Activated CD4-positive, alpha-beta T cell treated with anti-CD3 and anti-CD28 coated beads, Interleukin-2, amount 10 ng/mL, durations not matched to agents 7 days and 5 days (primary cell): ENCODE measurements at regions not wholly inside any gene's neighbourhood (a gene's known extent, or its start where the extent isn't known, plus 50 kb on each side); places are given as distances from the start of the nearest gene placed in this dataset.

Experiments used
- CTCF ChIA-PET: fragments of 350-600 bp; sonication (Branson Sonifier 250); formaldehyde crosslinking; loops from one replicate; lab custom pipeline; 2021; ENCODE audit warnings: antibody characterized with exemption; lab: Charles Lee
- POLR2A ChIA-PET: fragments of 350-600 bp; sonication (Branson Sonifier 250); formaldehyde crosslinking; loops from one replicate; lab custom pipeline; 2021; ENCODE audit warnings: antibody characterized with exemption; lab: Charles Lee
- DNase-seq: peaks from one replicate; pipeline ENCODE4 v3.0.0-alpha.2; 2020
- H3K27ac Mint-ChIP-seq: one replicate; pipeline ENCODE4 v1.8.0; 2021; ENCODE audit warnings: mild to moderate bottlenecking, moderate library complexity, mixed read lengths
- H3K27me3 Mint-ChIP-seq: one replicate; pipeline ENCODE4 v1.8.0; 2021; ENCODE audit warnings: mixed read lengths
- H3K36me3 Mint-ChIP-seq: one replicate; pipeline ENCODE4 v1.8.0; 2021; ENCODE audit warnings: low read depth, mixed read lengths
- H3K4me1 Mint-ChIP-seq: one replicate; pipeline ENCODE4 v1.8.0; 2021; ENCODE audit warnings: mixed read lengths
- H3K4me3 Mint-ChIP-seq: one replicate; pipeline ENCODE4 v1.8.0; 2021; ENCODE audit warnings: mild to moderate bottlenecking, moderate library complexity, mixed read lengths
- H3K9me3 Mint-ChIP-seq: one replicate; pipeline ENCODE4 v1.8.0; 2021; ENCODE audit warnings: mixed read lengths

GRCh38 chr5:120789918-120790317, 325.8 kb downstream of the PRR16 start:
- no peak overlapping the region for H3K27ac Mint-ChIP-seq
- CTCF ChIA-PET, result no interaction called here
- H3K9me3 Mint-ChIP-seq, result no peaks in the 10 kb centered on the region
- POLR2A ChIA-PET, result no interaction called here
- no peaks in the 10 kb centered on the region for H3K27me3 Mint-ChIP-seq
- DNase-seq, result no peak
- H3K36me3 Mint-ChIP-seq, result no peaks in the 10 kb centered on the region
- H3K4me1 Mint-ChIP-seq, result no peaks in the 10 kb centered on the region
- no peak overlapping the region for H3K4me3 Mint-ChIP-seq

GRCh38 chr5:120790339-120790738, 326.2 kb downstream of the PRR16 start:
- DNase-seq, result no peak
- ChIA-PET CTCF (no interaction called here), POLR2A (no interaction called here)
- H3K9me3 Mint-ChIP-seq, result no peaks in the 10 kb centered on the region
- no peak overlapping the region for H3K27ac Mint-ChIP-seq
- no peaks in the 10 kb centered on the region for H3K4me1 Mint-ChIP-seq
- H3K4me3 Mint-ChIP-seq, result no peak overlapping the region
- H3K36me3 Mint-ChIP-seq, result no peaks in the 10 kb centered on the region
- H3K27me3 Mint-ChIP-seq, result no peaks in the 10 kb centered on the region

- no peaks in the 10 kb centered on the region for H3K4me1 Mint-ChIP-seq
- no peak for DNase-seq
- no peak overlapping the region for H3K4me3 Mint-ChIP-seq
- H3K9me3 Mint-ChIP-seq, result no peaks in the 10 kb centered on the region
- H3K27me3 Mint-ChIP-seq, result no peaks in the 10 kb centered on the region
- H3K27ac Mint-ChIP-seq, result no peak overlapping the region
- ChIA-PET POLR2A (no interaction called here), CTCF (no interaction called here)
- no peaks in the 10 kb centered on the region for H3K36me3 Mint-ChIP-seq
Observed at GRCh38 chr5:120792477-120792876, 328.4 kb downstream of the PRR16 start.

- H3K27me3 Mint-ChIP-seq, result no peaks in the 10 kb centered on the region
Observed at GRCh38 chr5:120794121-120794520, 330.0 kb downstream of the PRR16 start.

GRCh38 chr5:120803282-120803681, 339.2 kb downstream of the PRR16 start:
- Mint-ChIP-seq H3K4me1 (no peaks in the 10 kb centered on the region), H3K27ac (no peak overlapping the region), H3K4me3 (no peak overlapping the region), H3K36me3 (no peaks in the 10 kb centered on the region), H3K9me3 (no peaks in the 10 kb centered on the region), H3K27me3 (no peaks in the 10 kb centered on the region)
- ChIA-PET CTCF (interaction anchor here (0.6 kb wide), 1 partner anchor 81 kb away, joined by 3 read pairs; no protein-coding TSS in a partner anchor), POLR2A (no interaction called here)
- no peak for DNase-seq

More at GRCh38 chr5:120794121-120794520, 330.0 kb downstream of the PRR16 start:
- Mint-ChIP-seq H3K4me3 (no peak overlapping the region), H3K9me3 (no peaks in the 10 kb centered on the region), H3K27ac (no peak overlapping the region), H3K4me1 (no peaks in the 10 kb centered on the region), H3K36me3 (no peaks in the 10 kb centered on the region)
- POLR2A ChIA-PET, result no interaction called here
- DNase-seq, result no peak
- CTCF ChIA-PET, result no interaction called here

- no peak overlapping the region for H3K27ac Mint-ChIP-seq
- POLR2A ChIA-PET, result no interaction called here
Observed at GRCh38 chr5:120805131-120805530, 341.0 kb downstream of the PRR16 start.

GRCh38 chr5:120806202-120806601, 342.1 kb downstream of the PRR16 start:
- Mint-ChIP-seq H3K36me3 (no peaks in the 10 kb centered on the region), H3K27me3 (no peaks in the 10 kb centered on the region), H3K27ac (no peak overlapping the region), H3K9me3 (no peaks in the 10 kb centered on the region), H3K4me3 (no peak overlapping the region), H3K4me1 (no peaks in the 10 kb centered on the region)
- no peak for DNase-seq
- CTCF ChIA-PET, result no interaction called here
- POLR2A ChIA-PET, result no interaction called here

More at GRCh38 chr5:120805131-120805530, 341.0 kb downstream of the PRR16 start:
- Mint-ChIP-seq H3K4me1 (no peaks in the 10 kb centered on the region), H3K9me3 (no peaks in the 10 kb centered on the region), H3K4me3 (no peak overlapping the region), H3K36me3 (no peaks in the 10 kb centered on the region), H3K27me3 (no peaks in the 10 kb centered on the region)
- DNase-seq, result no peak
- CTCF ChIA-PET, result no interaction called here

GRCh38 chr5:120808135-120808534, 344.0 kb downstream of the PRR16 start:
- no peaks in the 10 kb centered on the region for H3K9me3 Mint-ChIP-seq
- H3K27ac Mint-ChIP-seq, result no peak overlapping the region
- H3K4me1 Mint-ChIP-seq, result no peaks in the 10 kb centered on the region
- H3K36me3 Mint-ChIP-seq, result no peaks in the 10 kb centered on the region
- H3K27me3 Mint-ChIP-seq, result no peaks in the 10 kb centered on the region
- DNase-seq, result no peak
- ChIA-PET CTCF (interaction anchor here (1.0 kb wide), 1 partner anchor 301 kb away, joined by 3 read pairs; no protein-coding TSS in a partner anchor), POLR2A (no interaction called here)
- no peak overlapping the region for H3K4me3 Mint-ChIP-seq

- ChIA-PET CTCF (no interaction called here), POLR2A (no interaction called here)
- Mint-ChIP-seq H3K27ac (no peak overlapping the region), H3K4me3 (no peak overlapping the region), H3K4me1 (no peaks in the 10 kb centered on the region), H3K27me3 (no peaks in the 10 kb centered on the region), H3K9me3 (peaks cover 2% of the 10 kb centered on the region), H3K36me3 (no peaks in the 10 kb centered on the region)
- DNase-seq, result no peak
Observed at GRCh38 chr5:120808606-120809005, 344.5 kb downstream of the PRR16 start.

- ChIA-PET CTCF (no interaction called here), POLR2A (no interaction called here)
- H3K36me3 Mint-ChIP-seq, result no peaks in the 10 kb centered on the region
- DNase-seq, result no peak
- H3K4me1 Mint-ChIP-seq, result no peaks in the 10 kb centered on the region
- H3K9me3 Mint-ChIP-seq, result peaks cover 9% of the 10 kb centered on the region
- H3K27me3 Mint-ChIP-seq, result no peaks in the 10 kb centered on the region
- H3K27ac Mint-ChIP-seq, result no peak overlapping the region
- no peak overlapping the region for H3K4me3 Mint-ChIP-seq
Observed at GRCh38 chr5:120813551-120813950, 349.5 kb downstream of the PRR16 start.

GRCh38 chr5:120817044-120817985, 353.2 kb downstream of the PRR16 start:
- Mint-ChIP-seq H3K27ac (no peak overlapping the region), H3K4me3 (no peak overlapping the region), H3K9me3 (peaks cover 12% of the 10 kb centered on the region), H3K27me3 (no peaks in the 10 kb centered on the region), H3K36me3 (no peaks in the 10 kb centered on the region), H3K4me1 (no peaks in the 10 kb centered on the region)
- CTCF ChIA-PET, result no interaction called here
- no peak for DNase-seq
- POLR2A ChIA-PET, result no interaction called here

- ChIA-PET POLR2A (no interaction called here), CTCF (no interaction called here)
- no peaks in the 10 kb centered on the region for H3K36me3 Mint-ChIP-seq
- no peaks in the 10 kb centered on the region for H3K4me1 Mint-ChIP-seq
- no peak overlapping the region for H3K4me3 Mint-ChIP-seq
- H3K9me3 Mint-ChIP-seq, result peaks cover 12% of the 10 kb centered on the region
- no peak overlapping the region for H3K27ac Mint-ChIP-seq
- H3K27me3 Mint-ChIP-seq, result no peaks in the 10 kb centered on the region
- no peak for DNase-seq
Observed at GRCh38 chr5:120818128-120818527, 354.0 kb downstream of the PRR16 start.

- DNase-seq, result no peak
- no peaks in the 10 kb centered on the region for H3K36me3 Mint-ChIP-seq
- H3K27ac Mint-ChIP-seq, result no peak overlapping the region
- CTCF ChIA-PET, result no interaction called here
- H3K27me3 Mint-ChIP-seq, result no peaks in the 10 kb centered on the region
- H3K4me1 Mint-ChIP-seq, result no peaks in the 10 kb centered on the region
- H3K4me3 Mint-ChIP-seq, result no peak overlapping the region
- H3K9me3 Mint-ChIP-seq, result peaks cover 4% of the 10 kb centered on the region
- POLR2A ChIA-PET, result no interaction called here
Observed at GRCh38 chr5:120823328-120823727, 359.2 kb downstream of the PRR16 start.
